Lung (tissue), 11 donors: ENCODE measurements at regions not wholly inside any gene's neighbourhood (a gene's known extent, or its start where the extent isn't known, plus 50 kb on each side); places are given as distances from the start of the nearest gene placed in this dataset.

Source experiments
- ATAC-seq: fragments of 200-7000 bp; cut with Tn5 transposase; one replicate; pipeline ENCODE4 v1.9.1; 2020; ENCODE audit warnings: moderate number of reproducible peaks; ENCODE audit not compliant: insufficient read depth, low FRiP score
- DNase-seq, 3 donors: peaks; one replicate each; pipeline ENCODE4 v3.0.0-alpha.2; 2013 to 2017
- H3K27ac ChIP-seq, 2 donors: one replicate each; pipeline ENCODE4 v1.5.1; 2013; ENCODE audit warnings: mild to moderate bottlenecking in 2 of 2, moderate library complexity in 2 of 2, control low read depth in 1 of 2, inconsistent platforms in 1 of 2, low read depth in 1 of 2, low read length in 1 of 2
- H3K27me3 ChIP-seq, 3 donors: one replicate each; pipeline ENCODE4 v1.5.1; 2013; ENCODE audit warnings: low read length in 2 of 3; ENCODE audit not compliant: control insufficient read depth in 3 of 3, insufficient read depth in 3 of 3
- H3K36me3 ChIP-seq, 4 donors: one replicate each; pipeline ENCODE4 v1.5.1; 2013; ENCODE audit warnings: low read length in 4 of 4, mild to moderate bottlenecking in 1 of 4, moderate library complexity in 1 of 4; ENCODE audit not compliant: control insufficient read depth in 4 of 4, insufficient read depth in 4 of 4
- H3K4me1 ChIP-seq, 5 donors: one replicate each; pipeline ENCODE4 v1.5.1; 2013; ENCODE audit warnings: low read length in 5 of 5, mild to moderate bottlenecking in 2 of 5, moderate library complexity in 1 of 5; ENCODE audit not compliant: control insufficient read depth in 5 of 5, insufficient read depth in 5 of 5
- H3K4me3 ChIP-seq: one replicate; pipeline ENCODE4 v1.5.1; 2013; ENCODE audit warnings: mild to moderate bottlenecking, control low read depth, moderate library complexity
- H3K9ac ChIP-seq, 2 donors: one replicate each; pipeline ENCODE4 v1.5.1; 2013; ENCODE audit warnings: low read length in 2 of 2, control low read depth in 1 of 2; ENCODE audit not compliant: insufficient read depth in 1 of 2
- H3K9me3 ChIP-seq, 4 donors: one replicate each; pipeline ENCODE4 v1.5.1; 2013; ENCODE audit warnings: low read length in 3 of 4, mild to moderate bottlenecking in 1 of 4, moderate library complexity in 1 of 4; ENCODE audit not compliant: control insufficient read depth in 4 of 4, insufficient read depth in 3 of 4
- CTCF ChIP-seq: IDR thresholded peaks from 2 replicates; pipeline ENCODE4 v1.5.1; 2012; ENCODE audit warnings: mild to moderate bottlenecking; ENCODE audit errors: control extremely low read depth, extremely low read depth
- WGBS, 2 donors: extraction: QIAGEN DNeasy Blood & Tissue Kit; methylation state at CpG; one replicate each; pipeline ENCODE4 v1.1.7; 2013; 5-methylcytosine and 5-hydroxymethylcytosine counted together
- donor health status: control.
- donor health status: control.
- donor health status: Bipolar disorder and iron deficiency.
- donor health status: healthy.
- donor health status: DM: yes; HTN: yes; CAD: no.

- TF ChIP-seq CTCF: no peak
- WGBS, 2 donors: 49 to 58% methylated on average over 2 of the region's 2 CpGs
- Histone ChIP-seq H3K9ac (no peak overlapping the region), H3K4me1 (peaks cover 0 to 14% (median 3%) of the 10 kb centered on the region in 5 donors), H3K27ac (no peak overlapping the region), H3K9me3 (no peaks in the 10 kb centered on the region), H3K36me3 (no peaks in the 10 kb centered on the region), H3K4me3 (no peak overlapping the region), H3K27me3 (no peaks in the 10 kb centered on the region)
- no peak for ATAC-seq
- DNase-seq: no peak
These were observed 107.2 kb upstream of the VAV3 start for GRCh38 chr1:108072212-108072611.

- TF ChIP-seq CTCF: no peak
- Histone ChIP-seq H3K9me3 (no peaks in the 10 kb centered on the region), H3K4me3 (no peak overlapping the region), H3K27ac (no peak overlapping the region), H3K27me3 (no peaks in the 10 kb centered on the region), H3K36me3 (no peaks in the 10 kb centered on the region), H3K9ac (no peak overlapping the region), H3K4me1 (peaks cover 0 to 14% (median 3%) of the 10 kb centered on the region in 5 donors)
- DNase-seq: no peak
- 73 to 87% methylated on average over 2 of the region's 2 CpGs for WGBS, 2 donors
- no peak for ATAC-seq
These were observed 106.6 kb upstream of the VAV3 start for GRCh38 chr1:108071601-108072000.

GRCh38 chr1:108070662-108071061 is 105.7 kb upstream of the VAV3 start:
- no peak for TF ChIP-seq CTCF
- Histone ChIP-seq H3K9me3 (no peaks in the 10 kb centered on the region), H3K9ac (no peak overlapping the region), H3K27ac (no peak overlapping the region), H3K4me1 (peaks cover 0 to 14% (median 3%) of the 10 kb centered on the region in 5 donors), H3K4me3 (no peak overlapping the region), H3K36me3 (no peaks in the 10 kb centered on the region), H3K27me3 (no peaks in the 10 kb centered on the region)
- ATAC-seq (no peak), DNase-seq (peak; percentile 69 to 92 (median 91))
- WGBS, 2 donors: 68 to 81% methylated on average over 2 of the region's 2 CpGs

- ATAC-seq (no peak), DNase-seq (no peak)
- Histone ChIP-seq H3K9me3 (no peaks in the 10 kb centered on the region), H3K27me3 (no peaks in the 10 kb centered on the region), H3K9ac (no peak overlapping the region), H3K4me3 (no peak overlapping the region), H3K4me1 (peaks cover 0 to 14% (median 3%) of the 10 kb centered on the region in 5 donors), H3K36me3 (no peaks in the 10 kb centered on the region), H3K27ac (no peak overlapping the region)
- TF ChIP-seq CTCF: no peak
- 55 to 66% methylated on average over 2 of the region's 2 CpGs for WGBS, 2 donors
These were observed 103.0 kb upstream of the VAV3 start for GRCh38 chr1:108067884-108068540.
